GM12875 (cell line): ENCODE measurements at regions not wholly inside any gene's neighbourhood (a gene's known extent, or its start where the extent isn't known, plus 50 kb on each side); places are given as distances from the start of the nearest gene placed in this dataset.

Experiments
- H3K4me3 ChIP-seq: one replicate; pipeline ENCODE4 v1.5.1; 2011; ENCODE audit warnings: low read depth, low read length, control low read depth
- CTCF ChIP-seq: IDR thresholded peaks from 2 replicates; pipeline ENCODE4 v1.5.1; 2011; ENCODE audit warnings: low read depth, mild to moderate bottlenecking, control low read depth, inconsistent platforms, low read length, moderate library complexity, borderline replicate concordance; ENCODE audit not compliant: insufficient read depth

- TF ChIP-seq CTCF, result no peak
- H3K4me3 ChIP-seq, result no peak overlapping the region
Measured at GRCh38 chr6:49001856-49002541, 461.1 kb downstream of the MMUT start.

DNA sequence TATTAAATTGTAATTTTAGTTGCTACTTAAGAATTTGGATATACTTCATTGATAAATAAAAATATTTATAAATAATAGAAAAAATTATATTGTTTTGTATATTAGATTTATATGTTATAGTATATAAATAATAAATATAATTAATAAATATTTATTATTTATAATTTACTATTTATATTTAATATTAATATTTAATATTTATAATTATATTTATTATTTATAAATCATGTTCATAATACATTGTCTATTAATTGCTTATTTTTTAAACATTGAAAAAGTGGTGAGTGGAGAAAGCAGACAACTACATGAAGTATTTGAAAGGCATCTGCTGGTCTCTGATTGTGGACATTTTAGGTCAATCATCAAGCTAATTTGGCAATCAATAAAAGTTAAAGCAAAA, 464.5 kb downstream of the MMUT start:
- no peak for TF ChIP-seq CTCF
- no peak overlapping the region for H3K4me3 ChIP-seq

DNA sequence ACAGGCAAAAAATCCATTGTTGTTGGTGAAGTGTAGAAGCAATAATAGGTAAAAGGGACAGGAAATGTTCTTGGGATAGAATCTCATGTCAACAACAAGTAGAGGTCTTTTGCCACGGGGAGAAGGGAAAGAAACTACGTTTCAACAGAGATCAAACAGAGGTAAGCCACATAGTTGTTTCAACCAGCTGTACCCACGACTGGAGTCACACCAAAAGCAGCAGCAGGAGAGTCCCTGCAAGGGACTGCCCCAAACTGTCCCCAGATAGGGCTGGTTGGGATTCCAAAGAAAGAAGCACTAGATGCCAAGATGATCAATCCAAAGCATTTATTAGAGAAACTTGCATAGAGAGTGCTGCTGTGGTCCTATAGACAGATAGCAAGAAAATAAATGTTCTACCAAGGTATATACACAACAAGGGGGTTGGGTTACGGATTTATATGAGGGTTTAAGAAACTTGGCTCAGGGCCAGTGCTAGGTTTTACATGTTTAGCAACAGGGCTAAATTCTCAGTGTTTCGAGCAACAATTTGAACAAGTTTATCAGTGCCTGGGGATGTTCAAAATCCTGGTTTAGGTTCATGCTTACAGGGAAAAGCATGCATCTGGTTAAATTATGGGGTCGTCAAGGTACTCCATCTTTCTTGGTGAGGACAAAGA, 466.5 kb downstream of the MMUT start:
- H3K4me3 ChIP-seq, result no peak overlapping the region
- TF ChIP-seq CTCF, result no peak

- TF ChIP-seq CTCF, result no peak
- no peak overlapping the region for H3K4me3 ChIP-seq
Measured at GRCh38 chr6:48994811-48995210, 468.2 kb downstream of the MMUT start.

DNA sequence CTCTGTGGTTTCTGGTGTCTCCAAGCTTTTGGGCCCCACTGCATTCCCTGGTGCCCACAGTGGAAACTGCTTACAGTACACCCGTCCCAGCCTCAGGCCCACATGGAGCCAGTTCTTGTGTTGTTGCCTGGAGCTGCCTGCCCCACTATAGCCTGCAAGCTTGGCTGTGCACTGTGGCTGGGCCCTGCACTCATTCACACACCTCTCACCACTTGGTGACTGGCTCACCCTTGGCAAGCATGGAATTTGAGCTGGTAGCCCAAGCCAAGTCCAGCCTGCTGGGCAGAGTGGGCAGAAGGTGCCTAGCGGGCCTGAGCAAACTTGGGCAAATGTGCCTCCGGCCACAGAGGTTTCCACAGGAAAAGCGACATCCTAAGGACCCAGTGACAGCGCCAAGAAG, 472.3 kb downstream of the MMUT start:
- no peak for TF ChIP-seq CTCF
- no peak overlapping the region for H3K4me3 ChIP-seq

DNA sequence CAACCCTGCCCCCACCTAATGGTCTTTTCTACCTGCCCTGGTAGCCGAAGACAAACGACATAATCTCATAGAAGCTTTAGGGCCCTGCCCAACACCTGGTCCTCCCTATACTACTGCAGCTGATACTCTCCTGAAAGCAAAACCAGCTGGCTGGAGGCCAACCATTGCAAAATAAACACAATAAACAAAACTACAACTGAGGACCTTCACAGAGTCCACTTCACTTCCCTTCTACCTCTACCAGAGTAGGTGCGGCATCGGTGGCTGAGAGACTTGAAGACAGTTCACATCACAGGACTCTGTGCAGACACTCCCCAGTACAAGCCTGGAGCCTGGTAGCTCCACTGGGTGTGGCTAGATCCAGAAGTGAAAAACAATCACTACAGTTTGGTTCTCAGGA, 476.2 kb downstream of the MMUT start:
- no peak overlapping the region for H3K4me3 ChIP-seq
- no peak for TF ChIP-seq CTCF

- H3K4me3 ChIP-seq, result no peak overlapping the region
- no peak for TF ChIP-seq CTCF
Measured at GRCh38 chr6:48986105-48986504, 476.9 kb downstream of the MMUT start.
